COR-L47 (cell line): ENCODE measurements at regions not wholly inside any gene's neighbourhood (a gene's known extent, or its start where the extent isn't known, plus 50 kb on each side); places are given as distances from the start of the nearest gene placed in this dataset.
A peak's percentile ranks its signal among the peaks of the same experiment; 100 is the strongest.
"Not testable (repeated sequence)": the region's sequence is repeated elsewhere in the genome, so short reads cannot be mapped to it uniquely, and the experiment has no call there.

Experiments
- DNase-seq: peaks from one replicate; lab custom pipeline; 2025; lab: John Stamatoyannopoulos, UW

- DNase-seq, result no peak
These were observed 102.5 kb upstream of the EIF5 start for GRCh38 chr14:103231376-103232019.

DNA sequence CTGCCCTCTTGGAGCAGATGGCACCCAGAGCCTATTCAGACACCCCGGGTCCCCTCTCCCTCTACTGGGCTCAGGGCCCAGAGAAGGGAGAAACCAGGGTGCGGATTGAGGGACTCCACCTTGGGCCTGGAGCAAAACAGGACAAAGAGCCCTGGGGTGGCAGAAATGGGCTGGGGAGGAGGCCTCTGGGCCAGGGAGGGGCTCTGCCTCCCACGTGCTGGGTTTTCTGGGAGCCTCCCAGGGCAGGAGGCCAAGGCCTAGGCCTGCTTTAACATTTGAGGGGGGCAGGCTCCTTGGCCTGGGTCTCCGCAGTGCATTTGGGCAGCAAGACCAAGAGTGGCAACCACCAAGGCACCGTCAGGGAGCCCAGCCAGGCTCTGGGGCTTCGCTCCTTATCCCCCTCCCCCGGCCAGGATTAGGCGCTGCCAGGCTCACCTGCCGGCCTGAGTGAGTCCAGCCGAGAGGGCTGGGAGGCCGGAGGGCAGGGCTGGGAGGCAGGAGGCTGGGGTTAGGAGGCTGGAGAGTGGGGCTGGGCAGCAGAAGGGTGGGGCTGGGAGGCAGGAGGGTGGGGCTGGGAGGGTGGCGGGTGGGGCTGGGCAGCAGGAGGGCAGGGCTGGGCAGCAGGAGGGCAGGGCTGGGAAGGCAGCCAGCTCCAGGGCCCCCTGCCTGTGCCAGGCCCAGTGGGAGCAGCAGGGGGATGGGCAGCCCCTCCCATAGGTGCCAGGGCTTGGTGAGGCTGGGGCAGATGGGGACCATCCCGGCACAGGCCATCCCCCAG lies 101.8 kb upstream of the EIF5 start:
- peak; percentile 96 for DNase-seq

DNA sequence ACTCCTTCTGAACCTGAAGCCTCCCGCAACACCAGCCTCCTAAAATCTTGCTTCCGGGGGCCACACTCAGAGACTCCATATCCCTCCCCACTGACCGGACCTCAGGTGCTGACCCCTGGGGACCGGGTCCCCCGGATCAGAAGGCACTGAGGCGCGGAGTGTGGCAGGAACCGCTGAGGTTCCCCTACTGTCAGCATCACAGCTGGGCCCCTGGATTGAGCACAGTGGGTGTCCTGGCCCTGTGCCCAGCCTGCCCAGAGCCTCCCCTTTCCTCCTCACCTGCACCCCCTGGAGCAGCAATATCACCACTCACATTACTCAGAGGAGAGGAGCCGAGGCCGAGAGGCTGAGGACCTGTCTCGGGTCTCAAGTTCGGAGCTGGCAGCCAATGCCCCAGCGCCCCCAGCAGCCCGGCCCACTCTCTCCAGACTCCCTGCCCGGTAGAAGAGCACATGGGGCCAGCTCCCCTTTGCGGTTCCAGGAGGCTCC lies 101.2 kb upstream of the EIF5 start:
- DNase-seq, result peak; percentile 92

- no peak for DNase-seq
These were observed 100.7 kb upstream of the EIF5 start for GRCh38 chr14:103233328-103233727.

DNA sequence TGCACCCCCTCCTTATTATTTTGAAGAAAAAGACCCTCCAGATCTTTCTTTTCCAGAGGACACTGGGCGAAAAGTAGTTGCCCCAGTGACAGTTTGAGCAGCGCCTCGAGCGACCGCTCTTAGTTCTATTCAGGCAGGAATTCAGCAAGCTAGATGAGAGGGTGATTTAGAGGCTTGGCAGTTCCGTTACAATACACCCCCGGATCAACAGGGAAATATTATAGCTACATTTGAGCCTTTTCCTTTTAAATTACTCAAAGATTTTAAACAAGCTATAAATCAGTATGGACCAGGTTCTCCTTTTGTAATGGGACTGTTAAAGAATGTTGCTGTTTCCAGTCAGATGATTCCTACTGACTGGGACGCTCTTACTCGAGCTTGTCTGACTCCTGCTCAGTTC lies 99.2 kb upstream of the EIF5 start:
- DNase-seq, result not testable (repeated sequence)

GRCh38 chr14:103235506-103235905 lies 98.5 kb upstream of the EIF5 start:
- not testable (repeated sequence) for DNase-seq

GRCh38 chr14:103239751-103240150 lies 94.3 kb upstream of the EIF5 start:
- DNase-seq, result no peak

GRCh38 chr14:103241531-103241930 lies 92.5 kb upstream of the EIF5 start:
- no peak for DNase-seq

- DNase-seq, result no peak
These were observed 90.0 kb upstream of the EIF5 start for GRCh38 chr14:103243764-103244737.

GRCh38 chr14:103245624-103246031 lies 88.4 kb upstream of the EIF5 start:
- DNase-seq, result not testable (repeated sequence)

- no peak for DNase-seq
These were observed 88.0 kb upstream of the EIF5 start for GRCh38 chr14:103246070-103246469.

DNA sequence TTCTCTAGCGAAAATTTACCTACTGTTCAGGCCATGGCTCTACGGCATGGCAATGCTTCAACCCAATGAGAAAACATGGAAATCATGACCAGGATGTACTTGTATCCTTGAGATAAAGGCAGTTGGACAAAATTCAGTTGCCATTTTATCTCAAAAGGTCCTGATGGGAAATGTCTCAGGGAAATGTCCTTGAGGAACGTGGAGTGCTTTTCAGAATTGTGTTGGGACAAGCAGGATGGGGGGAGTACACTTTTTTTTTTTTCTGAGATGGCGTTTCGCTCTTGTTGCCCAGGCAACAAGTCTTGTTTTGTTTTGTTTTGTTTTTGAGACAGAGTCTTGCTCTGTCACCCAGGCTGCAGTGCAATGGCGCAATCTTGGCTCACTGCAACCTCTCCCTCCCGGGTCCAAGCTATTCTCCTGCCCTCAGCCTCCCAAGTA lies 86.8 kb upstream of the EIF5 start:
- no peak for DNase-seq

GRCh38 chr14:103250181-103250580 lies 83.9 kb upstream of the EIF5 start:
- DNase-seq, result no peak

DNA sequence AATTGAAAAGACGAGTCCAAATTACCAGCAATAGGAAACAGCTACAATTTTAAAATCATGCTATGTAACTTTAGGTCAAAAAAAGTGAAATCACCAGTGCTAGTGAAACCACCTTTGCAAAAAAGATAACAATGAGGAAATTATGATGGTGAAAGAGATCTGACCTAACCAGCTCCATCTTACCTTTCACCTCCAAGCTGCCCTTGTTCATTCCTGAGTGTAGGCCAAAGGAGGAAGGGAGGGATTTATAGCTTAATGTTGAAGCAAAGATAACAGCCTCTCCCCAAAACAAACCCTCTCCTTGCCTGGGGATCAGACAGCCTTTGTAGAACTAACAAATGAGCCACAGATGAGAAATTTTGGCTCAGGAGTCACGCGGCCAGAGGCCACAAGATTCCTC lies 83.2 kb upstream of the EIF5 start:
- no peak for DNase-seq

- DNase-seq, result no peak
These were observed 78.5 kb upstream of the EIF5 start for GRCh38 chr14:103255555-103255954.

DNA sequence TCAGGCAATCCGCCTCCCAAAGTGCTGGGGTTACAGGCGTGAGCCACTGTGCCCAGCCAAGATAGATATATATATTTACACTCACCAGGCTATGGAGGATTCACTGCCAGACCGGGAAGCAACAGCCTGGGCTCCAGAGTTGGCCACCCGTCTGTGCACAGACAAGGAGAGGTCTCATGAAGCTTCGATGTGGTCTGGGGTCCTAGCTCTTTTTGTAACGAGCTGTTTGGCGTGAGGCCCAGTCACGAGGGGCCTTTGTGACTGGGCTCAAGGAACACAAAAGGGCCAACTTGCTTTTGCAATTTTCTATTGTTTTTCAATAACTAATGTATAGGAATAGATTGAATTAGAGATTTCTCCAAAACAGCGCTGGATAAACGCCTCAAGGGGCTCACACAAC lies 77.6 kb upstream of the EIF5 start:
- DNase-seq, result no peak

DNA sequence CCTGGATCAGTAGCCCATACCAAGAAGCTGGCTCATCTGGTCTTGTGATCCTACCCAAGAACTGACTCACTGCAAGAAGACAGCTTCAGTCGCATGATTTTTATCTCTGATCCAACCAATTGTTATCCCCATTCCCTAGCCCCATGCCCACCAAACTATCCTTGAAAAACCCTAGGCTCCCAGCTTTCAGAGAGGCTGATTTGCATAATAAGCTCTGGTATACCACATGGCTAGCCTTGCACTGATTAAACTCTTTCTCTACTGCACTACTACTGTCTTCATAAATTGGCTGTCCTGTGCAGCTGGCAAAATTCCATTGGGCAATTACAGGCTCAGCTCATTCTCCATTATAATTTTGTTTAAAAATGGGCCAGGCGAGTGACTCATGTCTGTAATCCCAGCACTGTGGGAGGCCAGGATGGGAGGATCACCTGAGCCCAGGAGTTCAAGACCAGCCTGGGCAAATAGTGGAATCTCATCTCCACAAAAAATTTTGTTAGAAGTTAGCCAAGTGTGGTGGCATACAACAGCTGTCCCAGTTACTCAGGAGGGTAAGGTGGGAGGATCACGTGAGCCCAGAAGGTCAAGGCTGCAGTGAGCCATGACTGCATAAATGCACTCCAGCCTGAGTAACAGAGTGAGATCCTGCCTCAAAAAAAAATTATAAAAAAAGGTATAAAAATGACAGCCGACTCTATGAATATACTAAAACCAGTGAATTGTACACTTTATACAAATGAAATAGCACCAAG lies 76.7 kb upstream of the EIF5 start:
- DNase-seq, result peak; percentile 48

DNA sequence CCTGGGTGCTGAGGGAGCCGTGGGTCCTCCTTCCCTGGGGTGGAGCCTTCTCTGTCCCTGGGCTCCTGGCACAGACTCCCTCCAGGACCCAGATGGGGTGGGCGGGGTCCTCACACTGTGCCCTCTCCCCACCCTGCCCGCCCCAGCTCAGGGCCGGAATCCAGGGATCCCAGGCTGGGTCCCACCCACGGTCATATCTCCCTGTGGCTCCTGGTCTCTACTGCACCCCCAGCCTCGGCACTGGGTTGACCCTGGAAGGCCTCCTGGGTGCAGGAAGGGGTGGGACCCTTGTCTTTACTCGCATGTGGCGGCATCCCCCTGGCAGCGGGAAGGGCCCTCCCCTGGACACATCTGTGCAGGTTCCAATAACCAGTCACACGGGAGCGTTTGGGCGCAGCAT lies 75.8 kb upstream of the EIF5 start:
- DNase-seq, result no peak

- DNase-seq, result no peak
These were observed 74.9 kb upstream of the EIF5 start for GRCh38 chr14:103259184-103259583.

DNA sequence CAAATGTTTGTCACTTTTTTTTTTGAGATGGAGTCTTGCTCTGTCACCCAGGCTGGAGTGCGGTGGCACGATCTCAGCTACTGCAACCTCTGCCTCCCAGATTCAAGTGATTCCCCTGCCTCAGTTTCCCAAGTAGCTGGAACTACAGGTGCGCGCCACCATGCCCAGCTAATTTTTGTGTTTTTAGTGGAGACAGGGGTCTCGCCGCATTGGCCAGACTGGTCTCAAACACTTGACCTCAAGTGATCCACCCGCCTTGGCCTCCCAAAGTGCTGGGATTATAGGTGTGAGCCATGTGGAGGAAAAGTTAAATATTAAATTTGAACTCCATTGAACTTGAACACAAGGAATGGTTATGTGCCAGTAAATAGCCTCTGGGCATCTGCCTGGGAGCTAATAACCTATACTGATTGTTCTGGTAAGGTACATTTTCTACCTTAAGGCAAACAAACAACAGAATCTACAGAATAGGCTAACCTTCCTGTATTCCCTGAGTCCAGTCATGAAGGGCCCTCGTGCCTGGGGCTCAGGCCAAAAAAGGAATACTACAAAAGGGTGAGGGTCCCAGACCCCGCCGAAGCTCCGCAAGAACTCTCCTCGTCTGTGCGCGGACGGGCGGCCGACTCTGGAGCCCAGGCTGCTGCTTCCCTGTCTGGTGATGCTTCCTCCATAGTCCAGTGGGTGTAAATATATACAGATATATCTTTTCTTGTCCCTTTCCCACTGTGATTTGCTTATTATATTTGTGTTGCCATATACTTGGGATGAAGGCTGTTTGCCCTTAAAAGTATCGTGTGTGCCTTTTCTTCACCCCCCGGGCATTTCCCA lies 74.0 kb upstream of the EIF5 start:
- DNase-seq, result peak; percentile 30
